IMR-90 (cell line): ENCODE measurements at regions not wholly inside any gene's neighbourhood (a gene's known extent, or its start where the extent isn't known, plus 50 kb on each side); places are given as distances from the start of the nearest gene placed in this dataset.

ENCODE experiments used
- ATAC-seq: fragments of 200-7000 bp; cut with Tn5 transposase; 2 replicates; pipeline ENCODE4 v1.9.1; 2020; ENCODE audit warnings: low read depth, mild to moderate bottlenecking, moderate library complexity
- BruUV-seq: library from RNA; stranded (reverse); fragments of 400-500 nt; replicated peaks from 2 replicates; lab custom pipeline; 2021; lab: Mats Ljungman, UMichigan
- CTCF ChIA-PET: fragments of 300-600 bp; formaldehyde crosslinking; extraction: SDS; loops from one replicate; lab custom pipeline; 2021; ENCODE audit warnings: antibody characterized with exemption; lab: Yijun Ruan, JAX
- POLR2A ChIA-PET: fragments of 300-600 bp; sonication (Branson Sonifier 250); formaldehyde crosslinking; loops from one replicate; lab custom pipeline; 2022; ENCODE audit warnings: antibody characterized with exemption; ENCODE audit not compliant: unreplicated experiment; lab: Charles Lee
- DNase-seq: peaks from one replicate; pipeline ENCODE4 v3.0.0; 2013
- H2AFZ ChIP-seq: replicated peaks from 2 replicates; pipeline ENCODE3; 2013; ENCODE audit warnings: low read length, mild to moderate bottlenecking; ENCODE audit not compliant: poor library complexity
- H2AK5ac ChIP-seq: 2 replicates; pipeline ENCODE4 v1.6.1; 2013; ENCODE audit warnings: low read depth, low read length, inconsistent platforms
- H2AK9ac ChIP-seq: replicated peaks from 2 replicates; pipeline ENCODE3; 2013; ENCODE audit warnings: mild to moderate bottlenecking, low read depth, low read length, moderate library complexity; ENCODE audit not compliant: poor library complexity
- H2BK120ac ChIP-seq: 2 replicates; pipeline ENCODE4 v1.6.1; 2013; ENCODE audit warnings: low read depth, low read length, inconsistent platforms
- H2BK15ac ChIP-seq: 3 replicates; pipeline ENCODE4 v1.6.1; 2013; ENCODE audit warnings: low read depth, low read length, inconsistent platforms
- H2BK20ac ChIP-seq: 2 replicates; pipeline ENCODE4 v1.6.1; 2013; ENCODE audit warnings: low read depth, mild to moderate bottlenecking, inconsistent platforms, low read length, moderate library complexity
- H2BK5ac ChIP-seq: 2 replicates; pipeline ENCODE4 v1.6.1; 2013; ENCODE audit warnings: mild to moderate bottlenecking, low read depth, low read length, inconsistent platforms; ENCODE audit not compliant: poor library complexity, severe bottlenecking
- H3K14ac ChIP-seq: replicated peaks from 2 replicates; pipeline ENCODE4 v1.6.1; 2013; ENCODE audit warnings: low read depth, low read length, inconsistent platforms
- H3K18ac ChIP-seq: 2 replicates; pipeline ENCODE4 v1.6.1; 2013; ENCODE audit warnings: low read depth, low read length, control low read depth
- H3K23ac ChIP-seq: 2 replicates; pipeline ENCODE4 v1.6.1; 2013; ENCODE audit warnings: low read depth, low read length, inconsistent platforms
- H3K27ac ChIP-seq: 2 replicates; pipeline ENCODE4 v1.5.1; 2013; ENCODE audit warnings: mild to moderate bottlenecking, control low read depth, low read length; ENCODE audit not compliant: insufficient read depth
- H3K27me3 ChIP-seq: 2 replicates; pipeline ENCODE4 v1.6.1; 2013; ENCODE audit warnings: low read length; ENCODE audit not compliant: control insufficient read depth, insufficient read depth
- H3K36me3 ChIP-seq: 2 replicates; pipeline ENCODE4 v1.6.1; 2013; ENCODE audit warnings: low read length, mixed read lengths; ENCODE audit not compliant: control insufficient read depth, insufficient read depth
- H3K4ac ChIP-seq: 2 replicates; pipeline ENCODE4 v1.6.1; 2013; ENCODE audit warnings: low read depth, low read length, inconsistent platforms
- H3K4me1 ChIP-seq: 2 replicates; pipeline ENCODE4 v1.6.1; 2013; ENCODE audit warnings: low read length, mixed read lengths; ENCODE audit not compliant: control insufficient read depth, insufficient read depth
- H3K4me2 ChIP-seq: 2 replicates; pipeline ENCODE4 v1.6.1; 2013; ENCODE audit warnings: low read depth, mild to moderate bottlenecking, control low read depth, low read length, moderate library complexity
- H3K4me3 ChIP-seq: 2 replicates; pipeline ENCODE4 v1.5.1; 2013; ENCODE audit warnings: low read depth, mild to moderate bottlenecking, control low read depth, low read length, moderate library complexity; ENCODE audit not compliant: insufficient read depth
- H3K56ac ChIP-seq: 2 replicates; pipeline ENCODE4 v1.6.1; 2013; ENCODE audit warnings: low read length, inconsistent platforms; ENCODE audit not compliant: insufficient read depth; ENCODE audit errors: extremely low read depth
- H3K79me1 ChIP-seq, 2 experiments: 2 replicates each; pipeline ENCODE4 v1.6.1; 2013; ENCODE audit warnings: low read length in 2 of 2, inconsistent platforms in 1 of 2, low read depth in 1 of 2
- H3K9ac ChIP-seq: 2 replicates; pipeline ENCODE4 v1.6.1; 2013; ENCODE audit warnings: low read depth, low read length, control low read depth
- H3K9me1 ChIP-seq: 2 replicates; pipeline ENCODE4 v1.6.1; 2013; ENCODE audit warnings: low read length, inconsistent platforms; ENCODE audit not compliant: insufficient read depth
- H3K9me3 ChIP-seq: 2 replicates; pipeline ENCODE4 v1.6.1; 2013; ENCODE audit warnings: low read length; ENCODE audit not compliant: control insufficient read depth, insufficient read depth
- H4K20me1 ChIP-seq: 2 replicates; pipeline ENCODE4 v1.6.1; 2013; ENCODE audit warnings: low read length, inconsistent platforms; ENCODE audit not compliant: insufficient read depth
- H4K5ac ChIP-seq: 2 replicates; pipeline ENCODE4 v1.6.1; 2013; ENCODE audit warnings: mild to moderate bottlenecking, low read depth, low read length, control low read depth
- H4K8ac ChIP-seq, 2 experiments: 2 replicates each; pipeline ENCODE4 v1.6.1; 2013; ENCODE audit warnings: low read depth in 2 of 2, low read length in 2 of 2, control low read depth in 1 of 2, inconsistent platforms in 1 of 2
- H4K91ac ChIP-seq: 2 replicates; pipeline ENCODE4 v1.6.1; 2013; ENCODE audit warnings: low read depth, low read length, inconsistent platforms; ENCODE audit not compliant: insufficient read depth
- BHLHE40 ChIP-seq: fragments of 150-350 bp; IDR thresholded peaks from 2 replicates; pipeline ENCODE4 v1.6.1; 2016; ENCODE audit warnings: mild to moderate bottlenecking, low read depth, low read length
- CHD1 ChIP-seq: IDR thresholded peaks from 2 replicates; pipeline ENCODE4 v1.6.1; 2012; ENCODE audit warnings: low read depth, low read length, improper control_type of control experiment
- FOS ChIP-seq: fragments of 150-350 bp; IDR thresholded peaks from 2 replicates; pipeline ENCODE4 v1.6.1; 2016; ENCODE audit warnings: low read depth, low read length
- MAZ ChIP-seq: IDR thresholded peaks from 2 replicates; pipeline ENCODE4 v1.6.1; 2012; ENCODE audit warnings: low read depth, mild to moderate bottlenecking, low read length, improper control_type of control experiment, moderate library complexity, borderline replicate concordance
- MXI1 ChIP-seq: IDR thresholded peaks from 2 replicates; pipeline ENCODE4 v1.6.1; 2012; ENCODE audit warnings: low read depth, mild to moderate bottlenecking, low read length, moderate library complexity, borderline replicate concordance
- NFE2L2 ChIP-seq: fragments of 150-350 bp; IDR thresholded peaks from 2 replicates; pipeline ENCODE4 v1.6.1; 2016; ENCODE audit warnings: low read depth, mild to moderate bottlenecking, low read length
- RAD21 ChIP-seq: IDR thresholded peaks from 2 replicates; pipeline ENCODE4 v1.6.1; 2012; ENCODE audit warnings: low read length, improper control_type of control experiment
- WGBS, 2 experiments: methylation state at CpG; one replicate each; pipeline versions ENCODE4 v1.1.5 to v1.1.7; 2013; ENCODE audit warnings: missing lambda C conversion rate in 2 of 2; ENCODE audit not compliant: insufficient read length in 1 of 2; ENCODE audit errors: extremely low coverage in 2 of 2; 5-methylcytosine and 5-hydroxymethylcytosine counted together
- dilution Hi-C: fragments of 300-500 bp; cut with HindIII; formaldehyde crosslinking; loops from one replicate; pipeline ENCODE4 v1.14.3; 2018; ENCODE audit warnings: low sequenced_read_pairs; ENCODE audit not compliant: unreplicated experiment
- in situ Hi-C: fragments of 300-500 bp; cut with MboI; formaldehyde crosslinking; loops from 3 replicates; pipeline ENCODE4 v1.14.3; 2019; ENCODE audit warnings: low sequenced_read_pairs, inconsistent platforms, mixed read lengths
- intact Hi-C: fragments of 100-400 bp; cut with micrococcal nuclease; formaldehyde crosslinking; loops from 2 replicates; pipeline ENCODE4 v1.10.0; 2022
- TF ChIP-seq, protein P1 (sequence below): conservative IDR thresholded peaks from 2 replicates; pipeline ENCODE4 v1.5.1; 2012; ENCODE audit warnings: mild to moderate bottlenecking, low read depth, low read length, improper control_type of control experiment
- TF ChIP-seq, protein P2 (sequence below): fragments of 150-350 bp; IDR thresholded peaks from 2 replicates; pipeline ENCODE4 v1.6.1; 2016; ENCODE audit warnings: low read depth, mild to moderate bottlenecking, low read length, moderate library complexity, borderline replicate concordance
- TF ChIP-seq, protein P3 (sequence below): fragments of 150-350 bp; IDR thresholded peaks from 2 replicates; pipeline ENCODE4 v1.6.1; 2017; ENCODE audit warnings: mild to moderate bottlenecking, antibody characterized with exemption, low read length, low read depth

- no peak overlapping the region for H2BK120ac ChIP-seq
- BruUV-seq, result no TSS peak
- H3K9me1 ChIP-seq, result no peaks in the 10 kb centered on the region
- H4K91ac ChIP-seq, result no peak overlapping the region
- ATAC-seq (no peak), DNase-seq (no peak)
- H2AK9ac ChIP-seq, result no peak overlapping the region
- no peaks in the 10 kb centered on the region for H4K20me1 ChIP-seq
- in situ Hi-C loops (no loop called here), intact Hi-C loops (no loop called here), dilution Hi-C loops (no loop called here)
- no peak overlapping the region for H3K56ac ChIP-seq
- H3K4me3 ChIP-seq, result no peak overlapping the region
- no peak overlapping the region for H3K18ac ChIP-seq
- no peaks in the 10 kb centered on the region for H3K36me3 ChIP-seq
- no peaks in the 10 kb centered on the region for H3K9me3 ChIP-seq
- no peak overlapping the region for H3K9ac ChIP-seq
- H4K5ac ChIP-seq, result no peak overlapping the region
- TF ChIP-seq MXI1, result no peak
- TF ChIP-seq FOS, result no peak
- TF ChIP-seq, protein P1, sequence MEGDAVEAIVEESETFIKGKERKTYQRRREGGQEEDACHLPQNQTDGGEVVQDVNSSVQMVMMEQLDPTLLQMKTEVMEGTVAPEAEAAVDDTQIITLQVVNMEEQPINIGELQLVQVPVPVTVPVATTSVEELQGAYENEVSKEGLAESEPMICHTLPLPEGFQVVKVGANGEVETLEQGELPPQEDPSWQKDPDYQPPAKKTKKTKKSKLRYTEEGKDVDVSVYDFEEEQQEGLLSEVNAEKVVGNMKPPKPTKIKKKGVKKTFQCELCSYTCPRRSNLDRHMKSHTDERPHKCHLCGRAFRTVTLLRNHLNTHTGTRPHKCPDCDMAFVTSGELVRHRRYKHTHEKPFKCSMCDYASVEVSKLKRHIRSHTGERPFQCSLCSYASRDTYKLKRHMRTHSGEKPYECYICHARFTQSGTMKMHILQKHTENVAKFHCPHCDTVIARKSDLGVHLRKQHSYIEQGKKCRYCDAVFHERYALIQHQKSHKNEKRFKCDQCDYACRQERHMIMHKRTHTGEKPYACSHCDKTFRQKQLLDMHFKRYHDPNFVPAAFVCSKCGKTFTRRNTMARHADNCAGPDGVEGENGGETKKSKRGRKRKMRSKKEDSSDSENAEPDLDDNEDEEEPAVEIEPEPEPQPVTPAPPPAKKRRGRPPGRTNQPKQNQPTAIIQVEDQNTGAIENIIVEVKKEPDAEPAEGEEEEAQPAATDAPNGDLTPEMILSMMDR, result no peak
- TF ChIP-seq, protein P2, sequence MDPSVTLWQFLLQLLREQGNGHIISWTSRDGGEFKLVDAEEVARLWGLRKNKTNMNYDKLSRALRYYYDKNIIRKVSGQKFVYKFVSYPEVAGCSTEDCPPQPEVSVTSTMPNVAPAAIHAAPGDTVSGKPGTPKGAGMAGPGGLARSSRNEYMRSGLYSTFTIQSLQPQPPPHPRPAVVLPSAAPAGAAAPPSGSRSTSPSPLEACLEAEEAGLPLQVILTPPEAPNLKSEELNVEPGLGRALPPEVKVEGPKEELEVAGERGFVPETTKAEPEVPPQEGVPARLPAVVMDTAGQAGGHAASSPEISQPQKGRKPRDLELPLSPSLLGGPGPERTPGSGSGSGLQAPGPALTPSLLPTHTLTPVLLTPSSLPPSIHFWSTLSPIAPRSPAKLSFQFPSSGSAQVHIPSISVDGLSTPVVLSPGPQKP, result no peak
- no peak for TF ChIP-seq RAD21
- no peak for TF ChIP-seq BHLHE40
- TF ChIP-seq, protein P3, sequence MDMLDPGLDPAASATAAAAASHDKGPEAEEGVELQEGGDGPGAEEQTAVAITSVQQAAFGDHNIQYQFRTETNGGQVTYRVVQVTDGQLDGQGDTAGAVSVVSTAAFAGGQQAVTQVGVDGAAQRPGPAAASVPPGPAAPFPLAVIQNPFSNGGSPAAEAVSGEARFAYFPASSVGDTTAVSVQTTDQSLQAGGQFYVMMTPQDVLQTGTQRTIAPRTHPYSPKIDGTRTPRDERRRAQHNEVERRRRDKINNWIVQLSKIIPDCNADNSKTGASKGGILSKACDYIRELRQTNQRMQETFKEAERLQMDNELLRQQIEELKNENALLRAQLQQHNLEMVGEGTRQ, result no peak
- TF ChIP-seq NFE2L2, result no peak
- no peak for TF ChIP-seq CHD1
- TF ChIP-seq MAZ, result no peak
- no peak overlapping the region for H3K23ac ChIP-seq
- H3K27me3 ChIP-seq, result no peaks in the 10 kb centered on the region
- no peak overlapping the region for H3K27ac ChIP-seq
- ChIA-PET CTCF (no interaction called here), POLR2A (no interaction called here)
- H4K8ac ChIP-seq, result no peak overlapping the region
- H2BK20ac ChIP-seq, result no peak overlapping the region
- no peak overlapping the region for H3K14ac ChIP-seq
- H3K4me1 ChIP-seq, result no peaks in the 10 kb centered on the region
- no peak overlapping the region for H3K4me2 ChIP-seq
- WGBS, 2 experiments, result no CpG with 5 or more reads among the region's 2 CpGs
- no peak overlapping the region for H2AFZ ChIP-seq
- H3K4ac ChIP-seq, result no peak overlapping the region
- H3K79me1 ChIP-seq, result no peaks in the 10 kb centered on the region
- no peak overlapping the region for H2BK15ac ChIP-seq
- no peak overlapping the region for H2AK5ac ChIP-seq
- H2BK5ac ChIP-seq, result no peak overlapping the region
Measured at GRCh38 chr2:183477296-183477695, 353.1 kb downstream of the NUP35 start.
